ENCODE measurements at regions not wholly inside any gene's neighbourhood (a gene's known extent, or its start where the extent isn't known, plus 50 kb on each side); places are given as distances from the start of the nearest gene placed in this dataset.

- no peaks in the 10 kb centered on the region; a peak in 1 of 5 replicates for H3K9me3 Mint-ChIP-seq
- no peak for DNase-seq
Observed at GRCh38 chr20:55538261-55538908, 466.9 kb downstream of the CBLN4 start.

More at GRCh38 chr20:55538261-55538908, 466.9 kb downstream of the CBLN4 start:
- H4K20me1 ChIP-seq (ENCODE audit: control insufficient read depth, insufficient read depth, insufficient read length): no peaks in the 10 kb centered on the region
- no peak overlapping the region for H2BK15ac ChIP-seq (ENCODE audit: low read depth, low read length)
- no peak overlapping the region for H3K27ac ChIP-seq (ENCODE audit: insufficient read length, low read depth, low read length)
- no peaks in the 10 kb centered on the region for H3K27me3 ChIP-seq (ENCODE audit: insufficient read depth, low read length)
- no peak overlapping the region for H4K91ac ChIP-seq (ENCODE audit: insufficient read length, low read depth, low read length)
- no peaks in the 10 kb centered on the region for H3K36me3 Mint-ChIP-seq (ENCODE audit: insufficient read depth in 1 of 3, low read depth in 3 of 3)
- no CpG with 5 or more reads among the region's 1 CpG for WGBS (ENCODE audit: extremely low coverage, insufficient read length, low lambda C conversion rate)
- H2AFZ ChIP-seq (ENCODE audit: low read length): no peak overlapping the region
- H2BK5ac ChIP-seq (ENCODE audit: insufficient read length, low read length): no peak overlapping the region
- no peak overlapping the region for H3K4me3 Mint-ChIP-seq
- no peak overlapping the region for H3K27ac Mint-ChIP-seq
- no peak for TF ChIP-seq CTCF (conservative IDR thresholded peaks at IDR 0.05)
- H3K14ac ChIP-seq (ENCODE audit: insufficient read depth, low read length): no peak overlapping the region
- H3K4me2 ChIP-seq (ENCODE audit: insufficient read depth, insufficient read length, low read length): no peak overlapping the region
- H3K4me1 Mint-ChIP-seq: peaks cover 6% of the 10 kb centered on the region in 2 experiments; a peak in 2 of 4 replicates
- no peak overlapping the region for H2BK12ac ChIP-seq (ENCODE audit: insufficient read length, low read depth, low read length)
- H3K9ac ChIP-seq (ENCODE audit: extremely low read depth, insufficient read length, low read length): no peak overlapping the region
- no peak overlapping the region for H3K4ac ChIP-seq (ENCODE audit: low read depth, low read length)
- H4K8ac ChIP-seq (replicated peaks; ENCODE audit: insufficient read length, low read depth, low read length): no peak overlapping the region
- no peaks in the 10 kb centered on the region for H3K4me1 ChIP-seq (ENCODE audit: insufficient read depth, low read length)
- no peak overlapping the region for H3K18ac ChIP-seq (ENCODE audit: insufficient read length, low read depth, low read length)
- H2BK120ac ChIP-seq (ENCODE audit: low read depth, low read length, poor library complexity, severe bottlenecking): no peak overlapping the region
- H2BK20ac ChIP-seq (ENCODE audit: low read depth, low read length, poor library complexity, severe bottlenecking): no peak overlapping the region
- H4K5ac ChIP-seq (ENCODE audit: insufficient read length, low read depth, low read length): no peak overlapping the region
- H3K56ac ChIP-seq (ENCODE audit: insufficient read length, low read depth, low read length): no peak overlapping the region
- H2AK5ac ChIP-seq (ENCODE audit: insufficient read length, low read length): no peak overlapping the region
- no peak overlapping the region for H3K23ac ChIP-seq (ENCODE audit: insufficient read length, low read depth, low read length)
- no peaks in the 10 kb centered on the region; the same call in 1 of the 2 replicates for H3K27me3 Mint-ChIP-seq (ENCODE audit: low read depth)
- no peaks in the 10 kb centered on the region for H3K9me3 ChIP-seq (ENCODE audit: control insufficient read depth, low read depth, low read length)
- H3T11ph ChIP-seq (ENCODE audit: low read length): no peak overlapping the region
- H3K79me1 ChIP-seq (ENCODE audit: insufficient read depth, low read depth, low read length, poor library complexity, severe bottlenecking): no peaks in the 10 kb centered on the region
- no peaks in the 10 kb centered on the region for H3K79me2 ChIP-seq (ENCODE audit: insufficient read depth, low read length)
- no peaks in the 10 kb centered on the region for H3K23me2 ChIP-seq (ENCODE audit: insufficient read length, low read depth, low read length, poor library complexity, severe bottlenecking)

Data from H9 (cell line).